Gastrocnemius medialis (tissue), 4 donors: ENCODE measurements at regions not wholly inside any gene's neighbourhood (a gene's known extent, or its start where the extent isn't known, plus 50 kb on each side); places are given as distances from the start of the nearest gene placed in this dataset.

Experiments used
- ATAC-seq, 2 donors: fragments of 150-250 bp; one replicate each; pipeline ENCODE4 v1.9.1; 2016
- DNase-seq, 2 donors: peaks; one replicate each; pipeline ENCODE4 v3.0.0-alpha.2; 2019
- H3K27ac ChIP-seq, 4 donors: fragments of 200-600 bp; sonication (generic); 1 replicate in 1 of 4; 2 replicates in 3 of 4; pipeline ENCODE4 v1.5.1; 2016 to 2018; ENCODE audit warnings: mild to moderate bottlenecking in 2 of 4, moderate library complexity in 1 of 4
- H3K27me3 ChIP-seq, 3 donors: fragments of 200-600 bp; sonication (generic) in 2 of 3; 1 replicate in 1 of 3; 2 replicates in 2 of 3; pipeline versions ENCODE4 v1.5.1 to v1.6.0; 2016 to 2019; ENCODE audit warnings: mild to moderate bottlenecking in 1 of 3, moderate library complexity in 1 of 3
- H3K36me3 ChIP-seq, 2 donors: fragments of 200-600 bp; sonication (generic) in 1 of 2; one replicate each; pipeline ENCODE4 v1.5.1; 2017 to 2018
- H3K4me1 ChIP-seq, 2 donors: fragments of 200-600 bp; sonication (generic) in 1 of 2; one replicate each; pipeline ENCODE4 v1.5.1; 2016 to 2017; ENCODE audit warnings: mild to moderate bottlenecking in 2 of 2
- H3K4me3 ChIP-seq, 4 donors: fragments of 200-600 bp; sonication (generic) in 3 of 4; 1 replicate in 1 of 4; 2 replicates in 3 of 4; pipeline ENCODE4 v1.5.1; 2016 to 2019; ENCODE audit warnings: mild to moderate bottlenecking in 2 of 4
- H3K9me3 ChIP-seq, 3 donors: fragments of 200-600 bp; sonication (generic) in 2 of 3; 1 replicate in 1 of 3; 2 replicates in 2 of 3; pipeline ENCODE4 v1.5.1; 2016 to 2019
- POLR2A ChIP-seq, 2 donors: fragments of 450-650 bp; IDR thresholded peaks; one replicate each; pipeline ENCODE4 v1.6.1; 2017; ENCODE audit warnings: antibody characterized with exemption in 2 of 2, mild to moderate bottlenecking in 2 of 2, moderate library complexity in 2 of 2
- in situ Hi-C, 4 donors: fragments of 200-750 bp; cut with MboI; loops; one replicate each; pipeline versions ENCODE4 v1.15.0 to v1.8.0; 2017; ENCODE audit warnings: low sequenced_read_pairs in 4 of 4
- intact Hi-C: fragments of 100-400 bp; cut with DNase I; formaldehyde crosslinking; loops from one replicate; pipeline ENCODE4 v1.15.1; 2023; ENCODE audit warnings: low total_unique reads
- TF ChIP-seq, protein P1 (sequence below), 5 experiments: fragments of 450-650 bp in 3 of 5; fragments of 200-600 bp in 2 of 5; sonication (generic) in 2 of 5; IDR thresholded peaks in 4 of 5; conservative IDR thresholded peaks in 1 of 5; 1 replicate in 4 of 5; 2 replicates in 1 of 5; pipeline ENCODE4 v1.5.1; 2016 to 2019; ENCODE audit warnings: antibody characterized with exemption in 5 of 5, mild to moderate bottlenecking in 3 of 5, moderate library complexity in 3 of 5

DNA sequence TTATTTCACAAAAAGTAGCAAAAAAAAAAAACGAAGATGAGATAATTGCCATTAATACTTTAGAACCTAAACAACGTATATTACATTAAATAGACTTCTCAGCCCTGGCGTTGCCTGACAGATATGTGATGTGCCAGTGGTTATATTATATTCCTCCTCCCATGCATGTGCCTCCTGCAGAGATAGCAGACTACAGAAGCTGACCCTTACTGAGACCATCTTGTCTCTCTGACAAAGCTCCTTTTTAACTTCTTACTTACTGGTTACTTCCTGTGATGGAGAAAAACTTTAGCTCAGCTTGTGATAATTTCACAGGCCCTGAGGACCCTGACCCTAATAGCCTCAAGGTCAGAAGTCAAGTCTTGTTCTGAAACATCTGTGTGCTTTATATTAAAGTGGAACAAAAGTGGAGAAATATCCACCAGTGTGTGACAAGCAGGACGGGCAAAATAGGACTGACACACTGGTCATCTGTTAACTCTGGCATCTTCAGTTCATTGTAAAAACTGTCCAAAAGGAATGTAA lies 80.6 kb upstream of the POU5F2 start:
- H3K9me3 ChIP-seq: no peaks in the 10 kb centered on the region

DNA sequence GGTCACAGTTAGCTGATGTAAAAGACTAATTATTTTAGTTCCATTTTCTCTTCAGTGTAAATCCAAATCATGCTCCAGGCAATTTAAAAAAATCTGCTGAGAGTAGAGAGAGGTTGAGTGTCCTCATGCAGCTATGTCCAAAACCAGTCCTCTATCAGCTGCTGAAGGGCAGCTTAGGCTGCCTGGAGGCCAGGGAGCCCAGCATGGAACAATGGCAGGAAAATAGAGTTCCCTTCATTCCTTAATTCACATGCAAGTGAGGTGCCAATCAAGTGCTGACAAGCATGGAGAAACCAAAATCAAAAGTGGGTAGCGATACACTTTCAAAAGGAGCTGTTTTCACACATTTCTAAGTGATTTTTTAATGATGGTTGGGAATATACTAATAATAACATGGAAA lies 78.3 kb upstream of the POU5F2 start:
- Histone ChIP-seq H3K36me3 (no peaks in the 10 kb centered on the region), H3K4me3 (no peak overlapping the region), H3K4me1 (no peaks in the 10 kb centered on the region), H3K9me3 (no peaks in the 10 kb centered on the region), H3K27me3 (no peaks in the 10 kb centered on the region), H3K27ac (no peak overlapping the region)
- intact Hi-C loops (no loop called here), in situ Hi-C loops (no loop called here)
- TF ChIP-seq POLR2A (IDR thresholded peaks at IDR 0.05): no peak
- TF ChIP-seq, protein P1, sequence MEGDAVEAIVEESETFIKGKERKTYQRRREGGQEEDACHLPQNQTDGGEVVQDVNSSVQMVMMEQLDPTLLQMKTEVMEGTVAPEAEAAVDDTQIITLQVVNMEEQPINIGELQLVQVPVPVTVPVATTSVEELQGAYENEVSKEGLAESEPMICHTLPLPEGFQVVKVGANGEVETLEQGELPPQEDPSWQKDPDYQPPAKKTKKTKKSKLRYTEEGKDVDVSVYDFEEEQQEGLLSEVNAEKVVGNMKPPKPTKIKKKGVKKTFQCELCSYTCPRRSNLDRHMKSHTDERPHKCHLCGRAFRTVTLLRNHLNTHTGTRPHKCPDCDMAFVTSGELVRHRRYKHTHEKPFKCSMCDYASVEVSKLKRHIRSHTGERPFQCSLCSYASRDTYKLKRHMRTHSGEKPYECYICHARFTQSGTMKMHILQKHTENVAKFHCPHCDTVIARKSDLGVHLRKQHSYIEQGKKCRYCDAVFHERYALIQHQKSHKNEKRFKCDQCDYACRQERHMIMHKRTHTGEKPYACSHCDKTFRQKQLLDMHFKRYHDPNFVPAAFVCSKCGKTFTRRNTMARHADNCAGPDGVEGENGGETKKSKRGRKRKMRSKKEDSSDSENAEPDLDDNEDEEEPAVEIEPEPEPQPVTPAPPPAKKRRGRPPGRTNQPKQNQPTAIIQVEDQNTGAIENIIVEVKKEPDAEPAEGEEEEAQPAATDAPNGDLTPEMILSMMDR (IDR thresholded peaks at IDR 0.05 in 4 of 5, conservative IDR thresholded peaks at IDR 0.05 in 1 of 5): no peak
- DNase-seq: no peak
- ATAC-seq: no peak

More for the DNA sequence above, 80.6 kb upstream of the POU5F2 start:
- DNase-seq (no peak), ATAC-seq (no peak)
- intact Hi-C loops: no loop called here
- Histone ChIP-seq H3K4me1 (no peaks in the 10 kb centered on the region), H3K27ac (no peak overlapping the region), H3K36me3 (no peaks in the 10 kb centered on the region), H3K4me3 (no peak overlapping the region), H3K27me3 (no peaks in the 10 kb centered on the region)
- in situ Hi-C loops: no loop called here
- TF ChIP-seq POLR2A (IDR thresholded peaks at IDR 0.05): no peak
- TF ChIP-seq, protein P1 (IDR thresholded peaks at IDR 0.05 in 4 of 5, conservative IDR thresholded peaks at IDR 0.05 in 1 of 5): no peak

DNA sequence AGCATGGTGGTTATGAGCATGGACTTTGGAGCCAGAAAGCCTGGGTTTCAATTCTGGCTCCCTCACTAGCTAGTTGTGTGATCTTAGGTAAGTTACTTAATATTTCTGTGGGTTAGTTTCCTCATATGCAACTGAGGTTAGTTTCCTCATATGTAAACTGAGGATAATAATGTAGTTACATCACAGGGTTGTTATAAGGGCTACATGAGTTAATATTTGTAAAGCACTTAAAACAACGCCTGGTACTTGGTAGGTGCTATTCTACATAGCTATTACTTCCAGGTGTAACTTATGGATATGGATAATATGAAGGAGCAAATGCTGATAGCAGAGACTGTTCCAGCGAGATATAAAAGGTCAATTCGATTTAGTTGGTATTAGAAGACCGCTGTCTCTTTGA lies 69.4 kb upstream of the POU5F2 start:
- H3K27ac ChIP-seq: no peak overlapping the region
- H3K4me1 ChIP-seq: no peaks in the 10 kb centered on the region
- in situ Hi-C loops (no loop called here), intact Hi-C loops (no loop called here)
- no peak overlapping the region for H3K4me3 ChIP-seq
- H3K36me3 ChIP-seq: no peaks in the 10 kb centered on the region
- no peaks in the 10 kb centered on the region for H3K9me3 ChIP-seq
- H3K27me3 ChIP-seq: no peaks in the 10 kb centered on the region
- TF ChIP-seq POLR2A (IDR thresholded peaks at IDR 0.05): no peak
- TF ChIP-seq, protein P1 (IDR thresholded peaks at IDR 0.05 in 4 of 5, conservative IDR thresholded peaks at IDR 0.05 in 1 of 5): no peak
- no peak for ATAC-seq
- no peak for DNase-seq

DNA sequence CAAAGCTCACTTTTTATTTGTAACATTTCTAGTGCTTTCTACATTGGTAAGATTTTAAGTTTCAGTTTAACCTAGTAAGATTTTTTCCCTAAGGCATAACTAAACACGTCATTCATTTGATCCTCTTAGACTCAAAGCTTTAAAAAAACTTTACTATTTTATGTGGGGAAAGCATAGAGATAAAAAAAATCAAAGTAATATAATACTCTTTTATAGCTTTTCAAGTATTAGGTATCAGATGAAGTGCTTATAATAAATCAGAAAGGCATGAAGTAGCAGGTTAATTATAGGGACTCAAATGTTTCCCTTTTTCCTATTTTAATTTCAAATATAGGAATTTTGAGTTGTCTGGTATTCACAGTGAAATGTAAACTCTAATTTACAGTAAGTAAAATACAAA lies 68.0 kb upstream of the POU5F2 start:
- Histone ChIP-seq H3K27me3 (no peaks in the 10 kb centered on the region), H3K9me3 (no peaks in the 10 kb centered on the region), H3K4me1 (no peaks in the 10 kb centered on the region), H3K4me3 (no peak overlapping the region), H3K36me3 (no peaks in the 10 kb centered on the region), H3K27ac (no peak overlapping the region)
- intact Hi-C loops: no loop called here
- ATAC-seq (no peak), DNase-seq (no peak)
- in situ Hi-C loops: no loop called here
- no peak for TF ChIP-seq POLR2A (IDR thresholded peaks at IDR 0.05)
- TF ChIP-seq, protein P1 (IDR thresholded peaks at IDR 0.05 in 4 of 5, conservative IDR thresholded peaks at IDR 0.05 in 1 of 5): no peak

DNA sequence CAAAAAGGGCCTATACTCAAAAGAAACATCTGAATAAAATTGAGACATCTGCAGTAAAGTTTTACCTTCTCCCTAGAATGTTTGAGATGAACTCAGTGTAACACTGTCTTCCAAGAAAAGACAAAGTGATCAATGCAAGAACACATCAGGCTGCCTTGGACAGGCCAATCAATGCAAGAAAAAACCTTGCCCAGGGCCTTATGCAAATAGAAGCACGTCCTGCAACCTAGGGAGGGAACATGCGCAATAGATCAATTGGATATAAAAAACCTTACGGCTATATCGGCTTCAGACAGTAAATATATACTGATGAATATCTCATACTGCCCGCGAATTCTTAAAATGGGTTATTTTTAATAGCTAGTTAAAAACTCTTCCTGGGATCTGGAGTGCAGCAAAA lies 66.4 kb upstream of the POU5F2 start:
- no peak overlapping the region for H3K27ac ChIP-seq
- H3K27me3 ChIP-seq: no peaks in the 10 kb centered on the region
- no peak overlapping the region for H3K4me3 ChIP-seq
- DNase-seq (no peak), ATAC-seq (no peak)
- intact Hi-C loops (no loop called here), in situ Hi-C loops (no loop called here)
- no peaks in the 10 kb centered on the region for H3K36me3 ChIP-seq
- no peak for TF ChIP-seq POLR2A (IDR thresholded peaks at IDR 0.05)
- TF ChIP-seq, protein P1 (IDR thresholded peaks at IDR 0.05 in 4 of 5, conservative IDR thresholded peaks at IDR 0.05 in 1 of 5): no peak
- H3K4me1 ChIP-seq: no peaks in the 10 kb centered on the region
- no peaks in the 10 kb centered on the region for H3K9me3 ChIP-seq
